GM19025 (cell line): ENCODE measurements at regions not wholly inside any gene's neighbourhood (a gene's known extent, or its start where the extent isn't known, plus 50 kb on each side); places are given as distances from the start of the nearest gene placed in this dataset.
A peak's percentile ranks its signal among the peaks of the same experiment; 100 is the strongest.

ENCODE experiments used
- ATAC-seq: cut with Tn5 transposase; IDR thresholded peaks from one replicate; pipeline ENCODE4 v1.9.1; 2021; ENCODE audit warnings: mild to moderate bottlenecking, low read depth, moderate library complexity; ENCODE audit not compliant: unreplicated experiment

DNA sequence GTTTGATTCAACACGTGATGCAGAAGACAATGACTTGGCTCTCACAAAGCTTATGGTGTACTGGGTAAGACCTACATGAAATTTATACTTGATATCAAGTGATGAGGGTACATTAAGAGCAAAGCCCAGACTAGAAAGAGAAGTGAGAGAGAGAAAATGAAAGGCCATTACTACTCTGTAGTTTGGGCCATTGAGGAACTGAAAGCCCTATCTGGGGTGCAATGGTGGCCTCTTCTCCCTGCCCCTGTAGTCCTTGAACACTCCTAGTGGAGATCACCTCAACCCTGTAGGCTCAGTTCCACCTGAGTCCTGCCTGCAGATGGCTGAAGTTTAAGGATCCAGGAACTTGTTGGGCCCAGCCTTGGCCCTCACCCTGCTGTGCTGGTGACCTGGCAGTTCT is 569.8 kb upstream of the MEX3C start:
- ATAC-seq: peak; percentile 50

GRCh38 chr18:51778115-51778514 is 561.9 kb upstream of the DCC start:
- no peak for ATAC-seq

DNA sequence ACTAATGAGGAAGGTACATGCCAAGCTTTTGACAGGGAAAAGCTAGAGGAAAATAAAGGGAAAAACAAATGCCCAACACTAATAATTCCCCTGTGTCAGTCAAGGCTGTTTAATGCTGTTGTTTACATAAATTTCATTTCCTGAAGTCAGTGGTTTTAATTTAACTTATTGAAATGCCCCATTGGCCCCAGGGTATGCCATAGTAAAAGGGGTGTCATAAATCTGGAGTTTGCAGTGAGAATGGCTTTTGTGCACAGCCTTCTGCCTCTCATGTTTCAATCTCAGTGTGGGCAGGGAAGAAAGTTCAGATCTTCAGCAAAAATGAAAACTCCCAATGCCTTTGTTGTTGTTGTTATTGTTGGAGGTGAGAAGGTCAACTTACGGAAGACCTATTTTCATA is 550.1 kb upstream of the DCC start:
- ATAC-seq: no peak

DNA sequence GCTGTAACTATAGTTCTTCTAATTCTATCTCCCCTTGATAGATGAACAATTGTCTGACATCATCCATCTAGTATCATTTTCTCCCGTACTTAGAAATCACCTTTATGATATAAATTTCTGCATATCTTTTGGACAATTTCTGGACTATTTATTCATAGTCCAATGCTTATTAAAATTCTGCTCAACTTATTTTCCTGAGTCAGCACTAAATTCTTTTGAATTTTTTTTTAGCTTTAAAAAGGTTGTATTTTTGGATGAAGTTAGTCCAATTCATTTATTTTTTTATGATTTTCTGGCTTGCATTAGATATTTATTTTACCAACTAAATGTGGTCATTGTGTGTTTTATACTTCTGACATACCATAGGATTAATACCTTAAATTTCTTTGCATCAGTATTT is 538.5 kb upstream of the DCC start:
- ATAC-seq: no peak

DNA sequence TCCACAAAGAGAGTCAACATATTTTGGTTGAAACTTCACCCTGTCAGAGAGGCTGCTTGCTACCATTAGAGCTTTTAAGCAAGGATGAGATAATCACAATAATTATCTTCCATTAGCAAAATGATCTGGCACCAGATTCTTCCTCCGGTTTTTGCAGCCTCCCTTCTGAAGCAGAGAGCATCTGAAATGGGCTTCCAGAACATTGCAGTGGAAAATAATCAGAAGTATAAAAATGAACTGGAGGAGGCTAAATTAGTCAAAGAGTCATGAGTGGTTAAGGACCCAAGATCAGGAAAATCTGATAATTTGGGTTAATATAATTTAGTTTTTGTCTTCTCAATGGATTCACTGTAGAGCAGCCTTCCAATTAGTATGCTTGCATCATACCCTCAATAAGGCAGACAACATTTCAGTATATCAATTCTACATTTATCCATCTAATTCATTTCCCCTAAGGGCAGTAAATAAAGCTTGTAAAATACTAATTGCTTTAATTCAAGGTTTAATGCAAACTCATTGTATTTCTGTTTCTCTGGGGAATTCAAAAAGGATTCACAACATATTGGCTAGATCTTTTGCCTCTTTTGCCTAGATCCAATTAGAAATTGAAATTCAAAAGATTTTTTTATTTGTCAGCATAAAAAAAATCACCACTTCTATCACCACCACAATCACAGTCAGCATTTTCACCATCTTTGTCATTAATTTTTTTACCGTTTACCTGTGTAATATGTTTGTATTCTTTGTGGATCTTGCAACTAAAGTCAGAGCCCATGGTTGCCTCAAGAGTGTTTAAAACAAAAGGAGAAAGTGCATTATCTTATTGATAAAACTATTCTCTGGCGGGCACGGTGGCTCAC is 537.2 kb upstream of the DCC start:
- no peak for ATAC-seq

GRCh38 chr18:51807336-51807735 is 532.7 kb upstream of the DCC start:
- ATAC-seq: no peak

DNA sequence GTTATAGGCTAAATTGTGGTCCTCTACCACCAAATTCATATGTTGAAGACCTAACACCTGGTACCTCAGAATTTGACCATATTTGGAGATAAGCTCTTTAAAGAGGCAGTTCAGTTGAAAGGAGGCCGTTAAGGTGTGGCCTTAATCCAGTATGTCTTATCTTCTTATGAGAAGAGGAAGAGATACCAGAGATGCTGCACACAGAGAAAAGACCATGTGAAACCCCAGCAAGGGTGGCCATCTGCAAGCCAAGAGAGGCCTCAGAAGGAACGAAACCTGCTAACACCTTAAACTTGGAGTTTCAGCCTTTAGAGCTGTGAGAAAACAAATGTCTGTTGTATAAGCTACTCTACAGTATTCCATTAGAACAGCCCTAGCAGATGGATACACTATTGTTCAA is 528.1 kb upstream of the DCC start:
- ATAC-seq: no peak

- no peak for ATAC-seq
Observed at GRCh38 chr18:51813740-51814139, 526.3 kb upstream of the DCC start.

GRCh38 chr18:51821610-51822009 is 518.4 kb upstream of the DCC start:
- ATAC-seq: no peak

- no peak for ATAC-seq
Observed at GRCh38 chr18:51824746-51825145, 515.3 kb upstream of the DCC start.

- ATAC-seq: no peak
Observed at GRCh38 chr18:51833850-51834249, 506.1 kb upstream of the DCC start.

GRCh38 chr18:51848702-51849101 is 491.3 kb upstream of the DCC start:
- ATAC-seq: no peak

DNA sequence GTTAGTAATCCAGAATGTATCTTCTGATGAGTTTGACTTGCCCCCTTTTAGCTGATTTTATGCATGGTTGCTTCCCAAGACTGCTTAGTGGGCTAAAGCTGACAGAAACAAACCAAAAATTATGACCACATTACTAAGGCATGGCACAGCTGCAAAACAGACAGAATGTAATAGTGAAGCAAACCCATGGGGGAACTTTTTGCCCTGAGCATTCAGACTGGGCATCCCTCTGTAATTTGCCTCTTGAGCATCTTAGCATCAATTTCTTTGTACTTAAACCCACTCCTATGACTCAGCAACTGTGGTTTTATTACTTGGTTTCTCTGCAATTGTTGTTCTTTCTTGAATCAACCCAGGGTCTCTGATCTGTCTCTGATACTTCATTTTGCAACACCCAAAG is 487.3 kb upstream of the DCC start:
- ATAC-seq: no peak

DNA sequence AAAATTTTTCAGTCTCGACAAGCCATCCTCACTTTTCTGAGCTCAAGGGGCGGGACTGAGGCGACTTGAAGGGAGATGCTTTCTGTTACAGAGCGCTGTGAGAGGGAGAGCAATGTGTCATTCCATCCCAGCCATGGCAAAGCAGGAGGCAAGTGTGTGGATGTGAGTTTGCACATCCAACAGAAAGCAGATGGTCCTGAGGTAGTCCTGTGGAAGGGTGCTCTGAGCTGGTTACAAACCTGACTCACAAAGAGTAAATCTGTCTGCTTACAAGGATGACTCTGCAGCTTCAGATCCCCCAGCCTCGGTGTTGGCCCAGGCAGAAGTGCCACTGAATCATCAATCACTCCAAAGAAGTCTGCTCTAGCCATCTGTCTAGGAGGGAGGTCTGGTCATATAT is 482.0 kb upstream of the DCC start:
- no peak for ATAC-seq

- no peak for ATAC-seq
Observed at GRCh38 chr18:51861046-51861445, 479.0 kb upstream of the DCC start.

- no peak for ATAC-seq
Observed at GRCh38 chr18:51862051-51862715, 477.8 kb upstream of the DCC start.

- ATAC-seq: no peak
Observed at GRCh38 chr18:51864219-51864965, 475.6 kb upstream of the DCC start.

GRCh38 chr18:51865538-51865937 is 474.5 kb upstream of the DCC start:
- ATAC-seq: no peak

- ATAC-seq: no peak
Observed at GRCh38 chr18:51867767-51868166, 472.2 kb upstream of the DCC start.

DNA sequence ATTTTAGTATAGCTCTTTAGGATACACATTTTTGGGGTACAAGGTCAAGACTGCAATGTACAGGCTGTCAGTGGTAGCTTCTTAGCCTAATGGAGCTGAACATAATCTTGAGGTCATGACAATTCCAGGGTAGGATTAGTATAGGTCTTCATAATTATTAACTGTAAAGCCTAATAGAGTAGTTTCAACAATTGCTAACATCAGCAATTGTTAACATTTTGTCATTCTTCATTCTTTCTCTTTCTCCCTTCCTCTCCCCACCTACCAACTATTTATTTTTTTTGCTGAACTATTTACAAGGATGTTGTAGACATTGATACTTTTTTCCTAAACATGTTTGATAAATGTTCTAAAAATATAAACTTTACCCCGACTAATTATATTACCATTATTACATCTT is 461.3 kb upstream of the DCC start:
- ATAC-seq: no peak

DNA sequence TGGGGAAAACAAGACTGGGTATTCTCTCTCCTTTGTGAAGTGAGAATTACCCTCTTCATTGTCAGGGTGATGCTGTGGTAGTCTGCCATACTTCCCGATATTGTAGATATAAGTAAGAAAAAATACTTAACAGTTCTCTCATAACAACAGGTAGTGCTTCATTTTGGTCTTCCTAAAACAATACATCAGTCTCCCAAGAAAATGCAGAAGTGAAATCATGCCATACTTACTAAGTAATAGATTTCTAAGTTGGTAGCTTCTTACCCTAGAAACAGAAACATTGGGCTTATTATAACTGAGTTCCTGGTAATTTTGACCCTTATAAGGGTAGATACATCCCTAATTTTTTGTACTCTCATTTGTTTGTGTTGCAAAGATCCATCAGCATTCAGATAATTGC is 460.7 kb upstream of the DCC start:
- ATAC-seq: no peak
